ENCODE measurements at regions not wholly inside any gene's neighbourhood (a gene's known extent, or its start where the extent isn't known, plus 50 kb on each side); places are given as distances from the start of the nearest gene placed in this dataset.

DNA sequence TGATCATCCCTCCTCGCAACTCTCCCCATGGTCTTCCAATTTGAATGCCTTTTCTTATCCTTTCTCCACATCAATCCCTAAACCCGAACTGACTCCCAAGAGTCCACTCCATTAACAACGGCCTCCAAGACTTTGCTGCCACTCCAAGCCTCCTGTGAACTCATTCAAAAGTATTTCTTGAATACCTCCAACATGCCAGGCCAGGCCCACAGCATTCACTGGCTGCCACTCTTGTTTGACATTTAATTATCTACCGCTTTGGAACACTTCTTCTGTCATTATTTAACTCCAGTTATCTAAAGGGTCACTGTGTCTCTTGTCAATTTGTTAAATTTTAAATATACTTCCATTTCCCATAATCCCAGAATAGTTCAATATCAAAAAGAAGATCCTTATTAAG, 378.9 kb downstream of the EFNA5 start:
- no peak overlapping the region for H3K27ac Mint-ChIP-seq
- ATAC-seq (ENCODE audit: low read depth) = no peak
- intact Hi-C loops (cut with micrococcal nuclease) = no loop called here
- H3K4me1 Mint-ChIP-seq = peaks cover 22% of the 10 kb centered on the region
- ChIA-PET CTCF (no interaction called here), POLR2A (no interaction called here)
- no peak overlapping the region for H3K4me3 Mint-ChIP-seq
- H3K9me3 Mint-ChIP-seq = no peaks in the 10 kb centered on the region
- H3K27me3 Mint-ChIP-seq = peaks cover 10% of the 10 kb centered on the region
- TF ChIP-seq CTCF (IDR thresholded peaks at IDR 0.05) = no peak
- H3K36me3 Mint-ChIP-seq (ENCODE audit: low read depth) = no peaks in the 10 kb centered on the region
- no peak for DNase-seq

DNA sequence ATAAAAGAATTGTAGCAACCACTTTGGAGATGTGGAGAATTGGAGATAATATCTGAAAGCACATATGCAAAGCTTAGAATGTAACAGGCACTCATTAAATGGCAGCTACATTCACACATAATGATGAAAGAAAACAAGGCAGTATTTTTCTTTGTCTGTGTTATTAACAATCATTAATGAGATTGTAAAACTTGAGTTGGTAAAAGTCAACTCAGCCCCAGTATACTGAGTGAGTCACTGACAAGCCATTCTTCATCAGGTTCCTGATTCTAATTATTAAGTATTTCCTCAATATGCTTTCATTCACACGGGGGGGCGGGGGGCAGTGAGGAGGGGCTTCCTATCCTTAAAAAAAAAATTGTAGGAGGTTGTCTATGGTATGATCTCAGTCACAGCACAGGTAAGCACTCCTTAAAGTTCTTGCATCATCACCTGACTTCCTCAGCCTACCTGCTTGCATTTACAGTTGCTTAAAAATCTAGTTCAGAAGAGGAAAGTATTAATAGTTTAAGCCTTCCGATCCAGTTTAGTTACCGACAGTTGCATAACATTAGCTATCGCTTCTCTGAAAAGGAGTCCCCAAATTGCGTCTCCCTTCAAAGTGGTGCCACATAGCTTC, 379.8 kb downstream of the EFNA5 start:
- no peak for TF ChIP-seq CTCF (IDR thresholded peaks at IDR 0.05)
- POLR2A ChIA-PET = no interaction called here
- ATAC-seq (ENCODE audit: low read depth) (no peak), DNase-seq (no peak)
- Mint-ChIP-seq H3K27ac (no peak overlapping the region), H3K4me3 (no peak overlapping the region), H3K36me3 (ENCODE audit: low read depth) (no peaks in the 10 kb centered on the region), H3K9me3 (no peaks in the 10 kb centered on the region), H3K27me3 (peaks cover 9% of the 10 kb centered on the region), H3K4me1 (peaks cover 20% of the 10 kb centered on the region)
- intact Hi-C loops (cut with micrococcal nuclease) = no loop called here
- CTCF ChIA-PET = no interaction called here

GRCh38 chr5:107289030-107289714, 381.6 kb downstream of the EFNA5 start:
- no peak overlapping the region for H3K4me3 Mint-ChIP-seq
- no peaks in the 10 kb centered on the region for H3K36me3 Mint-ChIP-seq (ENCODE audit: low read depth)
- H3K4me1 Mint-ChIP-seq = peaks cover 13% of the 10 kb centered on the region
- no peak overlapping the region for H3K27ac Mint-ChIP-seq
- H3K9me3 Mint-ChIP-seq = no peaks in the 10 kb centered on the region
- H3K27me3 Mint-ChIP-seq = peaks cover 4% of the 10 kb centered on the region
- ATAC-seq (ENCODE audit: low read depth) = no peak
- DNase-seq = no peak
- ChIA-PET POLR2A (no interaction called here), CTCF (no interaction called here)
- intact Hi-C loops (cut with micrococcal nuclease) = no loop called here
- TF ChIP-seq CTCF (IDR thresholded peaks at IDR 0.05) = no peak

DNA sequence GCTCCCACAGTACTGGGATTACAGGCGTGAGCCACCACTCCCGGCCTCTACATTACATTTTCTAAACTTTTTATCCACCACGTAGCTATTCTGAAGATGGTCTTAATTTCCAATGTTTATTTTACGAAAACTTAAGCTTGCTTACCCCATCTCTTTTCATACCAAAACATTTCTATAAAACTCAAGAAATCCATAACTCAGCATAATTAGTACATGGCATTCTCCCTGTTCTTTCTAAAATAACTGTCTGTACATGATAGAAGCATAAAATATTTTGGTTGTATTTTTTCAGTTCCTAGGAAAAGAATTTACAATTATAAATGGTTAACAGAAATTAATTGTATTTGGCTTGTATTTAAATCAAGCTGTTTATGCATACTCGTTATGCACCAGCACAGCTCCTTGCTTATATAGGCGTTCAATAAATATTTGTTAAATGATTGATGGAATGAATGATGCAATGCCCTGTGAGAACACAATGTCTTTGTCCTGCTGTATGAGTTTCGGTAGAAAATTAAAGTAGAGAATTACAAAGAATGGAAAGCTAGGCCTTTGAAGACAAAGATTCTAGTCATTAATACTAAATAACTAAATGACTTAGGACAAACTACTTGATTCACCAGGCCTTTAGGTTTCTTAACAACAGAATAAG, 384.2 kb downstream of the EFNA5 start:
- no peak for TF ChIP-seq CTCF (IDR thresholded peaks at IDR 0.05)
- Mint-ChIP-seq H3K9me3 (no peaks in the 10 kb centered on the region), H3K4me3 (no peak overlapping the region), H3K27me3 (peaks cover 4% of the 10 kb centered on the region), H3K27ac (no peak overlapping the region), H3K36me3 (ENCODE audit: low read depth) (no peaks in the 10 kb centered on the region), H3K4me1 (peaks cover 12% of the 10 kb centered on the region)
- ChIA-PET CTCF (no interaction called here), POLR2A (no interaction called here)
- intact Hi-C loops (cut with micrococcal nuclease) = no loop called here
- ATAC-seq (ENCODE audit: low read depth) = no peak
- DNase-seq = no peak

GRCh38 chr5:107285772-107286171, 385.0 kb downstream of the EFNA5 start:
- Mint-ChIP-seq H3K4me1 (peaks cover 12% of the 10 kb centered on the region), H3K27me3 (peaks cover 4% of the 10 kb centered on the region), H3K9me3 (no peaks in the 10 kb centered on the region), H3K36me3 (ENCODE audit: low read depth) (no peaks in the 10 kb centered on the region), H3K27ac (no peak overlapping the region), H3K4me3 (no peak overlapping the region)
- intact Hi-C loops (cut with micrococcal nuclease) = no loop called here
- DNase-seq (no peak), ATAC-seq (ENCODE audit: low read depth) (no peak)
- TF ChIP-seq CTCF (IDR thresholded peaks at IDR 0.05) = no peak
- ChIA-PET POLR2A (no interaction called here), CTCF (no interaction called here)

Data from activated B cell treated with CpG ODN at 0.5 μM for 24 hours (primary cell).